SK-N-SH (cell line): ENCODE measurements at regions not wholly inside any gene's neighbourhood (a gene's known extent, or its start where the extent isn't known, plus 50 kb on each side); places are given as distances from the start of the nearest gene placed in this dataset.

Source experiments
- CTCF ChIA-PET: fragments of 300-600, 350-600 bp; formaldehyde crosslinking; extraction: SDS; loops from one replicate; lab custom pipeline; 2021; lab: Yijun Ruan, JAX
- POLR2A ChIA-PET: fragments of 350-600 bp; sonication (Branson Sonifier 250); formaldehyde crosslinking; extraction: SDS; loops from one replicate; lab custom pipeline; 2020; ENCODE audit warnings: antibody characterized with exemption, inconsistent platforms; lab: Yijun Ruan, JAX
- DNase-seq: peaks from one replicate; pipeline ENCODE4 v3.0.0; 2012
- H2AFZ ChIP-seq: fragments of 200-600 bp; sonication (generic); 2 replicates; pipeline ENCODE4 v1.8.1; 2016; ENCODE audit warnings: antibody characterized with exemption, mild to moderate bottlenecking, low read depth
- H3F3A ChIP-seq: fragments of 200-600 bp; sonication (generic); replicated peaks from 2 replicates; pipeline ENCODE3; 2016; ENCODE audit warnings: antibody characterized with exemption, mild to moderate bottlenecking; ENCODE audit not compliant: insufficient read depth
- H3K27ac ChIP-seq, 2 experiments: fragments of 200-500 bp in 1 of 2; fragments of 200-600 bp in 1 of 2; sonication (Bioruptor generic) in 1 of 2; sonication (generic), shearing (Covaris generic) in 1 of 2; 2 replicates each; pipeline versions ENCODE4 v1.5.1 to v1.6.1; 2014 to 2016; ENCODE audit warnings: low read depth in 2 of 2, inconsistent platforms in 1 of 2, low read length in 1 of 2, mild to moderate bottlenecking in 1 of 2, mixed read lengths in 1 of 2
- H3K27me3 ChIP-seq: fragments of 200-600 bp; sonication (generic), shearing (Covaris generic); 2 replicates; pipeline ENCODE4 v1.6.1; 2016; ENCODE audit warnings: mixed run types; ENCODE audit not compliant: insufficient read depth
- H3K36me3 ChIP-seq, 2 experiments: fragments of 200-500 bp in 1 of 2; fragments of 200-600 bp in 1 of 2; sonication (Bioruptor generic) in 1 of 2; sonication (generic) in 1 of 2; replicated peaks in 1 of 2; 2 replicates each; pipeline versions ENCODE3 to v1.5.1; 2014 to 2016; ENCODE audit warnings: low read length in 1 of 2, mild to moderate bottlenecking in 1 of 2; ENCODE audit not compliant: insufficient read depth in 2 of 2, control insufficient read depth in 1 of 2
- H3K4me1 ChIP-seq, 2 experiments: fragments of 200-500 bp in 1 of 2; fragments of 200-600 bp in 1 of 2; sonication (Bioruptor generic) in 1 of 2; sonication (generic), shearing (Covaris generic) in 1 of 2; 2 replicates each; pipeline versions ENCODE4 v1.5.1 to v1.6.1; 2014 to 2016; ENCODE audit warnings: low read depth in 1 of 2, low read length in 1 of 2, mixed run types in 1 of 2; ENCODE audit not compliant: insufficient read depth in 2 of 2, control insufficient read depth in 1 of 2
- H3K4me2 ChIP-seq: fragments of 200-600 bp; sonication (generic), shearing (Covaris generic); 2 replicates; pipeline ENCODE4 v1.6.1; 2017; ENCODE audit warnings: mixed run types
- H3K4me3 ChIP-seq, 2 experiments: fragments of 200-500 bp in 1 of 2; fragments of 200-600 bp in 1 of 2; sonication (Bioruptor generic) in 1 of 2; sonication (generic), shearing (Covaris generic) in 1 of 2; 2 replicates each; pipeline versions ENCODE4 v1.5.1 to v1.8.1; 2014 to 2016; ENCODE audit warnings: low read depth in 2 of 2, inconsistent platforms in 1 of 2, low read length in 1 of 2, mild to moderate bottlenecking in 1 of 2, mixed read lengths in 1 of 2, moderate library complexity in 1 of 2
- H3K79me2 ChIP-seq: fragments of 200-600 bp; sonication (generic); 2 replicates; pipeline ENCODE4 v1.8.1; 2017; ENCODE audit warnings: mild to moderate bottlenecking; ENCODE audit not compliant: insufficient read depth
- H3K9ac ChIP-seq: fragments of 200-600 bp; sonication (generic); 2 replicates; pipeline ENCODE4 v1.6.1; 2017; ENCODE audit warnings: mixed run types
- H3K9me2 ChIP-seq: fragments of 200-600 bp; sonication (generic); 2 replicates; pipeline ENCODE4 v1.6.1; 2017; ENCODE audit warnings: mixed run types
- H3K9me3 ChIP-seq: fragments of 200-600 bp; sonication (generic); 2 replicates; pipeline ENCODE4 v1.6.1; 2017; ENCODE audit warnings: mixed run types, mild to moderate bottlenecking, moderate library complexity
- H4K20me1 ChIP-seq: fragments of 200-600 bp; sonication (generic); 2 replicates; pipeline ENCODE4 v1.6.1; 2017; ENCODE audit warnings: mild to moderate bottlenecking, mixed run types; ENCODE audit not compliant: insufficient read depth
- CHD2 ChIP-seq: fragments of 150-350 bp; IDR thresholded peaks from 2 replicates; pipeline ENCODE4 v1.6.1; 2018; ENCODE audit warnings: low read length; ENCODE audit not compliant: partially characterized antibody
- ELF1 ChIP-seq: IDR thresholded peaks from 2 replicates; pipeline ENCODE4 v1.4.0; 2012
- EZH2phosphoT487 ChIP-seq: fragments of 200-600 bp; sonication (generic); IDR thresholded peaks from 2 replicates; pipeline ENCODE4 v1.6.1; 2017; ENCODE audit warnings: low read depth, mixed run types, mild to moderate bottlenecking, antibody characterized with exemption, moderate library complexity, borderline replicate concordance
- IRF3 ChIP-seq: fragments of 150-350 bp; IDR thresholded peaks from 2 replicates; pipeline ENCODE4 v1.6.1; 2016; ENCODE audit warnings: mild to moderate bottlenecking, low read depth, low read length
- JUND ChIP-seq: IDR thresholded peaks from 2 replicates; pipeline ENCODE4 v1.4.0; 2012
- MAX ChIP-seq: IDR thresholded peaks from 2 replicates; pipeline ENCODE4 v1.4.0; 2012; ENCODE audit warnings: low read depth
- MEF2A ChIP-seq: IDR thresholded peaks from 2 replicates; pipeline ENCODE4 v1.4.0; 2012; ENCODE audit warnings: low read depth, borderline replicate concordance
- MXI1 ChIP-seq: IDR thresholded peaks from 2 replicates; pipeline ENCODE4 v1.6.1; 2012; ENCODE audit warnings: mild to moderate bottlenecking, low read depth, low read length, improper control_type of control experiment
- NFIC ChIP-seq: IDR thresholded peaks from 2 replicates; pipeline ENCODE4 v1.4.0; 2012; ENCODE audit warnings: borderline replicate concordance
- POLR2AphosphoS5 ChIP-seq: IDR thresholded peaks from 2 replicates; pipeline ENCODE4 v1.6.1; 2012; ENCODE audit warnings: low read depth, low read length
- RCOR1 ChIP-seq: fragments of 150-350 bp; IDR thresholded peaks from 2 replicates; pipeline ENCODE4 v1.6.1; 2017; ENCODE audit warnings: antibody characterized with exemption, low read length
- REST ChIP-seq: IDR thresholded peaks from 2 replicates; pipeline ENCODE4 v1.6.1; 2012; ENCODE audit warnings: mild to moderate bottlenecking, low read depth, low read length, moderate library complexity
- RFX5 ChIP-seq: IDR thresholded peaks from 2 replicates; pipeline ENCODE4 v1.6.1; 2012; ENCODE audit warnings: mild to moderate bottlenecking, improper control_type of control experiment, low read length
- RXRA ChIP-seq: IDR thresholded peaks from 2 replicates; pipeline ENCODE4 v1.4.0; 2012; ENCODE audit warnings: low read depth, mild to moderate bottlenecking, borderline replicate concordance
- SIN3A ChIP-seq: IDR thresholded peaks from 2 replicates; pipeline ENCODE4 v1.6.1; 2012; ENCODE audit warnings: low read depth, mild to moderate bottlenecking, low read length, moderate library complexity, borderline replicate concordance
- SMC3 ChIP-seq: IDR thresholded peaks from 2 replicates; pipeline ENCODE4 v1.6.1; 2012; ENCODE audit warnings: low read depth, low read length, improper control_type of control experiment
- TAF1 ChIP-seq: IDR thresholded peaks from 2 replicates; pipeline ENCODE4 v1.6.1; 2012; ENCODE audit warnings: low read depth, mild to moderate bottlenecking, low read length, moderate library complexity, borderline replicate concordance
- TCF12 ChIP-seq: IDR thresholded peaks from 2 replicates; pipeline ENCODE4 v1.4.0; 2012
- USF1 ChIP-seq: IDR thresholded peaks from 2 replicates; pipeline ENCODE4 v1.4.0; 2012; ENCODE audit warnings: low read depth, borderline replicate concordance
- YY1 ChIP-seq: IDR thresholded peaks from 2 replicates; pipeline ENCODE4 v1.4.0; 2012; ENCODE audit warnings: low read depth, mild to moderate bottlenecking
- ZBTB33 ChIP-seq: IDR thresholded peaks from 2 replicates; pipeline ENCODE4 v1.4.0; 2012; ENCODE audit warnings: low read depth, borderline replicate concordance
- WGBS: methylation state at CpG from one replicate; pipeline ENCODE4 v1.1.6; 2017; ENCODE audit warnings: low lambda C conversion rate; 5-methylcytosine and 5-hydroxymethylcytosine counted together

GRCh38 chr12:90287585-90287984 lies 578.9 kb upstream of the ATP2B1 start:
- ChIA-PET CTCF (no interaction called here), POLR2A (no interaction called here)
- no peaks in the 10 kb centered on the region for H3F3A ChIP-seq
- WGBS, result 54% methylated on average over 2 of the region's 2 CpGs
- no peaks in the 10 kb centered on the region for H4K20me1 ChIP-seq
- H3K27me3 ChIP-seq, result no peaks in the 10 kb centered on the region
- no peaks in the 10 kb centered on the region for H3K9me2 ChIP-seq
- H3K27ac ChIP-seq, result no peak overlapping the region
- H3K4me3 ChIP-seq, result no peak overlapping the region
- H3K9ac ChIP-seq, result no peak overlapping the region
- peaks cover 0 to 4% of the 10 kb centered on the region in 2 experiments; a peak in 1 of 4 replicates for H3K4me1 ChIP-seq
- no peak overlapping the region for H2AFZ ChIP-seq
- DNase-seq, result no peak
- peaks cover 4% of the 10 kb centered on the region for H3K9me3 ChIP-seq
- no peak overlapping the region for H3K4me2 ChIP-seq
- H3K79me2 ChIP-seq, result no peaks in the 10 kb centered on the region
- no peak for TF ChIP-seq CHD2
- TF ChIP-seq USF1, result no peak
- TF ChIP-seq EZH2phosphoT487, result no peak
- no peak for TF ChIP-seq MAX
- no peak for TF ChIP-seq TCF12
- TF ChIP-seq RCOR1, result no peak
- TF ChIP-seq ZBTB33, result no peak
- no peak for TF ChIP-seq POLR2AphosphoS5
- no peaks in the 10 kb centered on the region for H3K36me3 ChIP-seq

- 0% methylated on average over 1 of the region's 1 CpG for WGBS
- TF ChIP-seq NFIC, result no peak
- no peak for TF ChIP-seq RCOR1
- TF ChIP-seq TAF1, result no peak
- no peak for TF ChIP-seq IRF3
- no peak for TF ChIP-seq YY1
- no peak for TF ChIP-seq JUND
- no peak for TF ChIP-seq RFX5
- no peak for TF ChIP-seq CHD2
- TF ChIP-seq SIN3A, result no peak
- TF ChIP-seq MXI1, result no peak
- no peak for TF ChIP-seq MEF2A
- no peak for TF ChIP-seq RXRA
- no peak for TF ChIP-seq REST
- TF ChIP-seq POLR2AphosphoS5, result no peak
- no peak for TF ChIP-seq SMC3
- no peak for TF ChIP-seq ELF1
Observed at GRCh38 chr12:90281154-90281868, 572.7 kb upstream of the ATP2B1 start.

More at GRCh38 chr12:90281154-90281868, 572.7 kb upstream of the ATP2B1 start:
- no peak overlapping the region for H3K4me2 ChIP-seq
- CTCF ChIA-PET, result interaction anchor here (0.6 kb wide), 1 partner anchor 219 kb away, joined by 3 read pairs; no protein-coding TSS in a partner anchor
- no peaks in the 10 kb centered on the region for H3F3A ChIP-seq
- H4K20me1 ChIP-seq, result no peaks in the 10 kb centered on the region
- POLR2A ChIA-PET, result no interaction called here
- H3K9ac ChIP-seq, result no peak overlapping the region
- H3K9me2 ChIP-seq, result no peaks in the 10 kb centered on the region
- H3K4me1 ChIP-seq, result no peaks in the 10 kb centered on the region
- no peaks in the 10 kb centered on the region for H3K9me3 ChIP-seq
- no peaks in the 10 kb centered on the region for H3K27me3 ChIP-seq
- H3K27ac ChIP-seq, result no peak overlapping the region
- no peaks in the 10 kb centered on the region for H3K36me3 ChIP-seq
- DNase-seq, result no peak
- H3K79me2 ChIP-seq, result no peaks in the 10 kb centered on the region
- H2AFZ ChIP-seq, result no peak overlapping the region
- no peak overlapping the region for H3K4me3 ChIP-seq
